ENCODE measurements at regions not wholly inside any gene's neighbourhood (a gene's known extent, or its start where the extent isn't known, plus 50 kb on each side); places are given as distances from the start of the nearest gene placed in this dataset.

DNA sequence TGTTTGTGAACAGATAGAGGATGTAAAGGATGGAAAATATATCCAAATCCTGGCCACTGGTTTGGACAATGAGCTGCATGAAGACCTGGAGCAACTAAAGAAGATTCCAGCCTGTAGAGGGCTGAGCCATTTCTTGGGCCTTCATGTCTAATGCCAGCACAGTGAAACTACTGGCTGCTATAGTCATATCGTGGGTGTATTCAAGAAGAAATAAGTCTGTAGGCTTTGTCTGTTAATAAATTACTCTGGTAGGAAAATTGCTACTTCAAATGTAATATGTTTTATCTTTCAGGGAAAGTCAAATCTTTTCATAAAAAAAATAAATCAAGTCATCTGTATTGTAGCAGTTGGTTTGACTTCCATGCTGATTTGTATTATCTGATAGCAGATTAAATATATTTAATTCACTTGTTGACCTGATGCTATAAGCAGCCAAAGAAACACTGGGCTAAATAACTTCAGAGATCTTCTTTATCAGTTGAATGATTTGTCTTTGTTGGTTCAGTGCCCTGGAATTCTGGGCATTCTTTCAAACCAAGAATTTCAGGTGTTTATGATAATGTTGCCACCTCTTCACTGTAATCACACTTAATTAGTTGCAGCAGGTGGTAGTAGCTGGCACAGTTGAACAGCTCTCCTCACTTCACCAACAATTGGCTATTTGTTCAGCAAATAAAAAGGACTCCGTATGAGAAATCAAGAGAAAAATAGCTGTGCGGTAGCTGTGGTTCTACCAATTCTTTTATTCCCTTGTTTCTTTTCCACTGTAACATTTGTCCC lies 1109.5 kb downstream of the NSUN3 start:
- TF ChIP-seq, protein P1, sequence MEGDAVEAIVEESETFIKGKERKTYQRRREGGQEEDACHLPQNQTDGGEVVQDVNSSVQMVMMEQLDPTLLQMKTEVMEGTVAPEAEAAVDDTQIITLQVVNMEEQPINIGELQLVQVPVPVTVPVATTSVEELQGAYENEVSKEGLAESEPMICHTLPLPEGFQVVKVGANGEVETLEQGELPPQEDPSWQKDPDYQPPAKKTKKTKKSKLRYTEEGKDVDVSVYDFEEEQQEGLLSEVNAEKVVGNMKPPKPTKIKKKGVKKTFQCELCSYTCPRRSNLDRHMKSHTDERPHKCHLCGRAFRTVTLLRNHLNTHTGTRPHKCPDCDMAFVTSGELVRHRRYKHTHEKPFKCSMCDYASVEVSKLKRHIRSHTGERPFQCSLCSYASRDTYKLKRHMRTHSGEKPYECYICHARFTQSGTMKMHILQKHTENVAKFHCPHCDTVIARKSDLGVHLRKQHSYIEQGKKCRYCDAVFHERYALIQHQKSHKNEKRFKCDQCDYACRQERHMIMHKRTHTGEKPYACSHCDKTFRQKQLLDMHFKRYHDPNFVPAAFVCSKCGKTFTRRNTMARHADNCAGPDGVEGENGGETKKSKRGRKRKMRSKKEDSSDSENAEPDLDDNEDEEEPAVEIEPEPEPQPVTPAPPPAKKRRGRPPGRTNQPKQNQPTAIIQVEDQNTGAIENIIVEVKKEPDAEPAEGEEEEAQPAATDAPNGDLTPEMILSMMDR (conservative IDR thresholded peaks at IDR 0.05), result no peak
- no peak overlapping the region for H3K27ac ChIP-seq

DNA sequence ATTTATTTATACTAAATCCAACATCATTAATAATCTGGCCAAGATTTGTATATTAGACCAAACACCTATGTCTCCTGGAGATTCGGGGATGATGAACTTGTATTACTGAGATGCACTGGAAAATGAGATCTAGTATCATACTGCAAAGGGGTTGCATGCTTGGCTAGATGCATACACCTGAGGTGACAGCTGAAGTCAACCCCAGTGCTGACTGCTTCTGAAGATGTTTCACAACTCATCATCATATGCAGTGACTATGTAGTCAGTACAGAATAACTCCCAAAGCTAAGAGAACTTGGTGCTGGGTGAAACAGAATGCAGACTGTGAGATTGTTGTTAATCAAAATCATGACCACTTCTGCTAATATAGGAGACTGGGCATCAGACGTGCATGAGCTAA lies 1114.2 kb downstream of the NSUN3 start:
- no peak overlapping the region for H3K27ac ChIP-seq
- TF ChIP-seq, protein P1 (conservative IDR thresholded peaks at IDR 0.05), result no peak

DNA sequence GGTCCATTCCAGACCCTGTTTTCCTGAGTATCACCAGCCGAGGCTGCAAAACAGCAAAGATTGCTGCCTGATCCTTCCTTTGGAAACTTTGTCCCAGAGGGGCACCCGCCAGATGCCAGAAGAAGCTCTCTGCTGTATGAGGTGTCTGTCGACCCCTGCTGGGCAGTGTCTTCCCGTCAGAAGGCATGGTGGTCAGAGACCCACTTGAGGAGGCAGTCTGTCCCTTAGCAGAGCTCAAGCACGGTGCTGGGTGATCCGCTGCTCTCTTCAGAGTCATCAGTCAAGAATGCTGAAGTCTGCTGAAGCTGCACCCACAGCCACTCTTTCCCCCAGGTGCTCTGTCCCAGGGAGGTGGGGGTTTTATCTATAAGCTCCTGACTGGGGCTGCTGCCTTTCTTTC lies 1121.2 kb downstream of the NSUN3 start:
- no peak overlapping the region for H3K27ac ChIP-seq
- TF ChIP-seq, protein P1 (conservative IDR thresholded peaks at IDR 0.05), result no peak

DNA sequence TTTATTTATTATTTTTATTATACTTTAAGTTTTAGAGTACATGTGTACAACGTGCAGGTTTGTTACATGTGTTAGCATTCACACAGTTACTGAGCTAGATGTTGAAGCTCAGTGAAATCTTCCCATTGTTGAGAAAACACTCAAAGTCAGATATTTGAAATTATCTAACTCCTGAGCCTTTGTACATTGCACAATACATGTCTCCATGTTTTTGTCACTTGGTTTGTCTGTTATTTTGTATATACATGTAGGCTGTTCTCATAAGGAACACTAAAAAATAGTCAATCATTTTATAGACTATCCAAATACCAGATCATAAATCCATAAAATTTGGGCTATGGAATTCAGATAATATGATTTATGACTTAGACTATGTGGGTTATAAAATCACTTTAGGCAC lies 1126.5 kb downstream of the NSUN3 start:
- H3K27ac ChIP-seq, result no peak overlapping the region
- TF ChIP-seq, protein P1 (conservative IDR thresholded peaks at IDR 0.05), result no peak

DNA sequence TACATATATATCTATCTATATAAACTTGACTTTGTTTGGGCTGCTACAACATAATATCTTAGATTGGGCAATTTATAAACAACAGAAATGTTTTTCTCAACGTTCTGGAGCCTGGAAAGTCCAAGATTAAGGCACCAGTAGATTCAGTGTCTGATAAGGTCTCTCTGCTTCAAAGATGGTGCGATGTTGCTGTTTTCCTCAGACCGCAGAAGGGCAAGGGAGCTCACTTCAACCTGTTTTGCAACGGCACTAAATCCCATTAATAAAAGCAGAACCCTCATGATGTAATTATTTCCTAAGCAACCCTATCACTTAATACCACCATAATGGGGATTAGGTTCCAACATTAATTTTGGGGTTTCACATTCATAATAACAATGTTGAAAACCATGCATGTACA lies 1134.8 kb downstream of the NSUN3 start:
- TF ChIP-seq, protein P1 (conservative IDR thresholded peaks at IDR 0.05), result no peak
- no peak overlapping the region for H3K27ac ChIP-seq

DNA sequence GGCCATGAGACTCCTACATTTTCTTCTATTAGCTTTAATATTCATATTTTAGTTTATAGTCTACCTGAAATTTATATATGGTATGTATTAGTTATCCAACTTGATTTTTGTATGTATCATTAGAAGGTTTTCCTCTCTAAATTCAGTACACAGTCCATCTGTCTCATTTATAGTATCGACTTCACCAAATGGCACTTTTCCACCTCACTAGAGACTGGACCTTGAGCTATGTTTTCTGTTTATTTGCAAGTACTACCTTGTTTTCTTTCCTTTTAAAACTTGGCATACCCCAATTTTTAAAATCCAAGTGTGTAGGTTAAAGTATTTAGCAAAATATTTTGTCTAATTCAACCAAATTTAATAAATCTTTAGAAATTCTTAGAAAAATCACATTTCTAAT lies 1137.5 kb downstream of the NSUN3 start:
- TF ChIP-seq, protein P1 (conservative IDR thresholded peaks at IDR 0.05), result no peak
- H3K27ac ChIP-seq, result no peak overlapping the region

DNA sequence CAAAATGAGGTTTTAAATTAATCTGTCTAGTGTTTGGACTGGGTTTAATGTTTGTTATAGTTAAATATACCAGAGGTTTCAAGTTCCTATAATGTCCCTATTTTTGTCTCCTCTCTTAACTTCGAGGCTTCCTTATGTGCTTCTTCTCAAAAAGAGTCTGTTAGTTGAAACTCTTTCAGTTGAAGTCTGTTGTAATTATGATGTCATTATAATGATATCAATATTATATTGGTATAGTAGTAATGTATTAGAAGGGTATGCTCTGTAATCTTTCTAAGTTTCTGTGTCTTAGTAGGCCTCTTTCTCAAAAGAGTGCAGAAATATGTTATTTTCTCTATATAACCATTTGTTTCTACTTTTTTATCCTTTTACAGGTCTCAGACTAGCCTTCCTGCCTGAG lies 1148.0 kb downstream of the NSUN3 start:
- TF ChIP-seq, protein P1 (conservative IDR thresholded peaks at IDR 0.05), result no peak
- no peak overlapping the region for H3K27ac ChIP-seq
